Body of pancreas (tissue), 4 donors: ENCODE measurements at regions not wholly inside any gene's neighbourhood (a gene's known extent, or its start where the extent isn't known, plus 50 kb on each side); places are given as distances from the start of the nearest gene placed in this dataset.

Experiments used
- CTCF ChIP-seq, 7 experiments: fragments of 450-650 bp in 4 of 7; fragments of 200-600 bp in 3 of 7; sonication (generic) in 3 of 7; IDR thresholded peaks; one replicate each; pipeline ENCODE4 v1.5.1; 2016 to 2019; ENCODE audit warnings: antibody characterized with exemption in 7 of 7
- POLR2A ChIP-seq, 3 donors: fragments of 450-650 bp; IDR thresholded peaks; one replicate each; pipeline ENCODE4 v1.6.1; 2016; ENCODE audit warnings: antibody characterized with exemption in 3 of 3, mild to moderate bottlenecking in 2 of 3

GRCh38 chr11:113618360-113618759, 87.7 kb downstream of the TMPRSS5 start:
- TF ChIP-seq CTCF (IDR thresholded peaks at IDR 0.05) (no peak), POLR2A (IDR thresholded peaks at IDR 0.05) (no peak)
